OCI-LY1 (cell line): ENCODE measurements at regions not wholly inside any gene's neighbourhood (a gene's known extent, or its start where the extent isn't known, plus 50 kb on each side); places are given as distances from the start of the nearest gene placed in this dataset.

ENCODE experiments used
- EZH2 ChIP-seq: fragments of 200-600 bp; sonication (generic), shearing (Covaris generic); IDR thresholded peaks from 2 replicates; pipeline ENCODE4 v1.8.0; 2017; ENCODE audit warnings: borderline replicate concordance, mixed run types, mild to moderate bottlenecking, antibody characterized with exemption, low read length, moderate library complexity, mixed read lengths
- TF ChIP-seq, protein P1 (sequence below): fragments of 200-600 bp; sonication (generic), shearing (Covaris generic); IDR thresholded peaks from 2 replicates; pipeline ENCODE4 v1.5.1; 2017; ENCODE audit warnings: mild to moderate bottlenecking, antibody characterized with exemption, low read length, moderate library complexity, mixed read lengths

DNA sequence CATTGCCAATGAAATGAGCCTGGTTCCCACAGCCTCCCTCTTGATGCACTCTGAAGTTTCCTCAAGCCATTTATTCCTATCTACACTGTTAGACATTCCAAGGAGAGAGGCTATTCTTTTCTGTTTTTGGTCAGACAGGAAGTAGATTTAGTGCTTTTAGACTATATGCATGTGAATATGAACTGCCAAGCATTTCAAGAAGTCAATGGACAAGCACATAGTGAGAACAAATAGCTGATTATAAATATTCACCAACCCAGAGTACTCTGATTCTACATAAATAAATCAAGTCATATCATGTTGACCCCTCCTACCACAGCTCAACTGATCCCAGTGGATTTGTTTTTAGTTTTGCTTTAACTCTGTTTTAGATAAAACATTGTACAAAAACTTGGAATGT, 412.5 kb upstream of the RARB start:
- TF ChIP-seq, protein P1, sequence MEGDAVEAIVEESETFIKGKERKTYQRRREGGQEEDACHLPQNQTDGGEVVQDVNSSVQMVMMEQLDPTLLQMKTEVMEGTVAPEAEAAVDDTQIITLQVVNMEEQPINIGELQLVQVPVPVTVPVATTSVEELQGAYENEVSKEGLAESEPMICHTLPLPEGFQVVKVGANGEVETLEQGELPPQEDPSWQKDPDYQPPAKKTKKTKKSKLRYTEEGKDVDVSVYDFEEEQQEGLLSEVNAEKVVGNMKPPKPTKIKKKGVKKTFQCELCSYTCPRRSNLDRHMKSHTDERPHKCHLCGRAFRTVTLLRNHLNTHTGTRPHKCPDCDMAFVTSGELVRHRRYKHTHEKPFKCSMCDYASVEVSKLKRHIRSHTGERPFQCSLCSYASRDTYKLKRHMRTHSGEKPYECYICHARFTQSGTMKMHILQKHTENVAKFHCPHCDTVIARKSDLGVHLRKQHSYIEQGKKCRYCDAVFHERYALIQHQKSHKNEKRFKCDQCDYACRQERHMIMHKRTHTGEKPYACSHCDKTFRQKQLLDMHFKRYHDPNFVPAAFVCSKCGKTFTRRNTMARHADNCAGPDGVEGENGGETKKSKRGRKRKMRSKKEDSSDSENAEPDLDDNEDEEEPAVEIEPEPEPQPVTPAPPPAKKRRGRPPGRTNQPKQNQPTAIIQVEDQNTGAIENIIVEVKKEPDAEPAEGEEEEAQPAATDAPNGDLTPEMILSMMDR, result no peak
- TF ChIP-seq EZH2, result no peak
